Hindlimb muscle (tissue), 1 donor: ENCODE measurements at regions not wholly inside any gene's neighbourhood (a gene's known extent, or its start where the extent isn't known, plus 50 kb on each side); places are given as distances from the start of the nearest gene placed in this dataset.

Experiments used
- DNase-seq: peaks from one replicate; pipeline ENCODE4 v3.0.0-alpha.2; 2013

DNA sequence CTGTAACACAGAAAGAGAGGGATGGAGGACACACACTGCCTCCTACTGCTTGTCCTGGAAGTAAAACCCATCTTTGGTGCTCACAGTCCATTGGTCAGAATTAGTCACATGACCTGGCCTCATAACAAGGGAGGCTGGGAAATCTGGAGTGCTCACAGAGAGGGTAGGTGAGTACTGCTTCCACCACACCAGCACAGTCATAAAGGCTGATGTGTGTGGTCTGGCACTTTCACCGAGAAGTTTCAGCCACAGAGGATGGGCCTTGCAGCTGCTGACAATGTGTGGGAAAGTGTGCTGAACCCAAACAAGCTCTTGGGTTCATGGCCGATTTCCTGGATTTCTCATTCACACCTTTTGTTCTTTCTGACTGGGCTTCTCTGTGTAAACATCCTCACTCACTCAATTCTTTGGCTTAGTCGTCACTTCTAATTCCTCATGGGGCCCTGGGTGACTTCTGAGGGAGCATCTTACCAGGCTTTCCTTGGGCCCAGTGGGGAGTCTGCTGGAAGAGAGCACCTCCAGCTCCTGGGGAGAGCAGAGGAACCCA, 100.7 kb downstream of the ASB7 start:
- DNase-seq = no peak

DNA sequence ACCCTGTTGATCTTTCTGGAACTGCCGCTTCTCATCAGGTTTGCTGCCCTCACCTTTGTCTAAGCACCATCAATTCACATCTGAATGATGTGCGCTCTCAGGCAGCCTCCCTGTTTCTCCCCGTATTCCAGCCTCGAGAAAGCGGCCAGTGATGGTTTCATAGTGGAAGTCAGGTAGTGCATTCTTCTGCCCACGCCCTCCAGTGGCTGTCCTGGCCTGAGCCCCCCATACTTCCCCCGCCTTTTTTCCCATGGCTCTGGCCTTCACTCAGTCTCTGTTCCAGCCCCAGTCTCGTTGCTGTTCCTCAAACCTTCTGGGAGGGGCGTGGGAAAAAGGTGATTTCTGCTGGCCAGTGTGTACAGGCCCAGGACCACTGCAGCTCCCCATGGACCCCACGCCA, 101.3 kb downstream of the ASB7 start:
- no peak for DNase-seq

- DNase-seq = no peak
These were observed 102.1 kb downstream of the ASB7 start for GRCh38 chr15:100704281-100705055.

DNA sequence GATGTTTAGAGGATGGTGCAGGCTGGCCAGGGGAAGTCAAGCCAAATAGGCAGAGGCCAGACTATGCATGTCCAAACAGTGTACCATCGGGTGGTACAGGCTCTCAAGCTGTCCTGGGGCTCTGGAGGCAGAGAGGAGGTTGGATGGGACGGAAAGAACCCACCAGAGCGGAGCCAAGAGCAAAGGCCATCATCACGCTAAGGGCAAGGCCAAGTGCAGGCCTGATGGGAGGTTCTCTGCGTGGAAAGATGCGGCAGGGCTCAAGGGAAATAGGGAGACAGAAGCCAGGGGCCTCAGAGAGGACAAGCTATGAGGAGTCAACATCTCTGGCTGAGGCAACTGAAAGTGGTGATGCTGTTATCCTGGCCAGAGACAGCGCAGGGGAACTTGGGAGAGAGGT, 102.7 kb downstream of the ASB7 start:
- DNase-seq = no peak

DNA sequence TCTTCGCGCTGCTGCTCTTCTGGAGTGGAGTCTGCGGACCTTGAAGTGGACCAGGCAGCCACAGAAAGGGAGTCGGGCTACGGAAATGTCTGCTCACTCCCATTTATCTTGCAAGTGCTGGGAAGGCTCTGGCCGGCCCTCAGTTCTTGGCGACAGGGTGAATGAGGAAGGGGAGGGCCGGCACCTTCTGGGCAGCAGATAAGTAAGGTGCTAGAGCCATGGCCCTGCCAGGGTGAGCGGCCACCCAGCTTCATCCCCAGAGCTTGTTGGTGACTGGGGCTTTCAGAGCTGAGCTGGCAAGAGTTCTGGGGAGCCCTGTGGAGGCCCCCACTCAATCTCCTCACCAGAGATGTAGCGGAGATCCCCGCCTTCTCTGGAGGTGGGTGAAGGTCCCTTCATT, 103.5 kb downstream of the ASB7 start:
- no peak for DNase-seq

GRCh38 chr15:100707229-100707628, 104.8 kb downstream of the ASB7 start:
- no peak for DNase-seq

GRCh38 chr15:100708916-100709315, 106.5 kb downstream of the ASB7 start:
- no peak for DNase-seq

DNA sequence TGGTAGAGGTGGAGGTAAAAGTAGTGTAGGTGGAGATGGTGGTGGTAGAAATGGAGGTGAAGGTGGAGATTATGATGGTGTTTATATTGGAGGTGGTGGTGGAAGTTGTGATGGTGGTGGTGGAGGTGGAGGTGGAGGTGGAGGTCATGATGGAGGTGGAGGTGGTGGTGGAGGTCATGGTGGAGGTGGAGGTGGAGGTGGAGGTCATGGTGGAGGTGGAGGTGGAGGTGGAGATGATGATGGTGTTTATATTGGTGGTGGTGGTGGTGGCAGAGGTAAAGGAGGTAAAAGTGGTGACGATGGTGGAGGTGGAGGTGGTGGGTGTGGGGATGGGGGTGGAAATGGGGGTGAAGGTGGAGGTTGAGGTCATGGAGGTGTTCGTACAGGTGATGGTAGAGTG, 107.8 kb downstream of the ASB7 start:
- no peak for DNase-seq

GRCh38 chr15:100710744-100711515, 108.5 kb downstream of the ASB7 start:
- no peak for DNase-seq

GRCh38 chr15:100711516-100712021, 109.2 kb downstream of the ASB7 start:
- peak; percentile 66 for DNase-seq

- peak; percentile 76 for DNase-seq
These were observed 109.8 kb downstream of the ASB7 start for GRCh38 chr15:100712226-100712625.

GRCh38 chr15:100713163-100713867, 110.9 kb downstream of the ASB7 start:
- no peak for DNase-seq

GRCh38 chr15:100714034-100714748, 111.8 kb downstream of the ASB7 start:
- no peak for DNase-seq

DNA sequence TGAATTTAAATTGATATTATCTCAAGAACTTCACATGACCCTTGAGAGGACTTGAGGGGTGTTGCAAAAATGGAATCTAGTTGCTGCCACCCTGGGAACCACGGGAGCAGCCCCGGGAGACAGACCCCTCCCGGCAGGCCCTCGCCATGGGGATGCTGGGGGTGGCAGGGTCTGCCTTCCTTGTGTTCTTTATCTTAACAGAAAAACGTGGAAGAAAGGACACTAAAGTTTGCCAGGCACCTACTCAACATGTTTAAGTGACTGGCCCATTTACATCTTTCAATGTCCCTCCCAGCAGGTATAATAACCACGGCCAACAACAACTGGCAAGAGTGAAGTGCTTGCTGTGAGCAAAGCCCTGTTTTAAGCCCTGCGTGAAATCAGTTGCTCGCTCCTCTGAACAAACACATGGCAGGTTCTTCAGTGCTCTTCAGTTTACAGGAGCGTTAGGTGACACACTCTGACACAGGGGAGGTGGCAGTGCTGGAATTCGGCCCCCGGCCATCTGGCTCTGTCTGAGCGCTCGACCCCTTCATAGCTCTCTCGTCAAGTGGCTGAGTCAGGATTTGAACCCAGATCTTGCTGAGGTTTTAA, 112.5 kb downstream of the ASB7 start:
- DNase-seq = no peak

DNA sequence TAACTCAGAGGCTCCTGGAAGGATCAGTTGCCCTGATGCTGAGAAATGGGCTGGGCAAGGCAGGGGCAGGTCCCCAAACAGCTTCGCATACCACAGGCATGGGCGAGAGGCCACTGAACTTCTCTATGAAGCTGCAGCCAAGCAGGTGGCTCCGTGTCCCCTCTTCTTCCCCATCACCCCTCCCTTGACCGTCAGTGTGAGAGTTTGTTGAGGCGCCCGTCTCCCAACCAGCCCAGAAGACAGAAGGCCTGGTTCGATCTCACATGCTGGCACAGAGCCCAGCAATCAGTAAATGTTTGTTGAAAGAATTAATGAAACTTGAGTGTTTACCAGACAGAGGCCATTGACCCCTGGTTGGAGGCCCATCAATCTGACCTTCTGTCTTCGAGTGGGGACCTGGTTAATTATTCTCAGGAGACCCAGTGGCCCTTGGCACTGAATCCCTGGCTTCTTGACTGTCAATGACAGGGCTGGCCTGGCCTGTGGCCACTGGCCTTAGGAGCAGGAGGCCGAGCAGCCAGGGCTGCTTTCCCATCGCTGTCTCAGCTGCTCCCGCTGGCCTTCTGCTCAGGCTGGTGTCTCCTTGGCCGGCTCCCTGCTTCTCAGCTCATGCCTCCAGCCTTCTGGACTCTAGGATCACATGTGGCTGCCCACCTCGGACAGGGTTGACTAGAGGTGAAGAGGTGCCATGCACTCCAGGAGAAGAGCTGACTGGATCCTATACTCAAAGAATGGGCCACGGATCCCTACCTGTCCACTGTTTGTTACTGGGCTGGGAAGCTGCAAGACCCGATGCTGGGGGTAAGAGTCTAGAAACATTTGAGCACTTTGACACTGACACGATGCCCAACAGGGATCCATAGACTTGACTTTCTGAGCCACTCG, 113.4 kb downstream of the ASB7 start:
- no peak for DNase-seq

DNA sequence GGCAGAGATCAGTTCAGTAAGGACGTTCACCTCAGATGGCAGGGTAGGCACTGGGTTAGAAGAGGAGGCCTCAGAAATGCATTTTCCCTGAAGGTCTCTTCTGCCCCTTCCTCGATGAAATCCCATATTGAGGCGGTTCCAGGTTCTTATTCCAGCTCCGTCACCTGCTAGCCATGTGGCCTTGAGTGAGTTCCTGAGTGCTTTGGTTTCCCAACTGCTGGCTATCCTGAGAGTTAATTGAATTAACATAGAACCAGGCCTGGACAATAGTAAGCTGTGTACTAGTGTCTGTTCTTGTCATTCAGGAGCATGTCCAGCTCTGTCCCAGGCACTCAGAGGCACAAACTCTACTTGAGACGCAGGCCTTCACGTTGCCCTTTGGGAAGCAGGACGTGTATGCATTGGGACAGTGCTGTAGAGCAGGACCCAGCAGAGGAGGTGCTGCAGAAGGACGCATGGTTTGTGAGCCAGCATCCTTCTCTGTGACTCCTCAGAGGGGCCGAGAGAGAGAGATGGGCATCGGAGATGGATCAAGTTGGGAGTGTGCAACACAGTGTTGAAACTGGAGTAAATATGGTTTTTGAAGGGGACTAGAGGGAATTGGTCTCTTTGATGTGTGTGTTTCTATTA, 114.2 kb downstream of the ASB7 start:
- no peak for DNase-seq

- DNase-seq = no peak
These were observed 115.2 kb downstream of the ASB7 start for GRCh38 chr15:100717596-100717995.

DNA sequence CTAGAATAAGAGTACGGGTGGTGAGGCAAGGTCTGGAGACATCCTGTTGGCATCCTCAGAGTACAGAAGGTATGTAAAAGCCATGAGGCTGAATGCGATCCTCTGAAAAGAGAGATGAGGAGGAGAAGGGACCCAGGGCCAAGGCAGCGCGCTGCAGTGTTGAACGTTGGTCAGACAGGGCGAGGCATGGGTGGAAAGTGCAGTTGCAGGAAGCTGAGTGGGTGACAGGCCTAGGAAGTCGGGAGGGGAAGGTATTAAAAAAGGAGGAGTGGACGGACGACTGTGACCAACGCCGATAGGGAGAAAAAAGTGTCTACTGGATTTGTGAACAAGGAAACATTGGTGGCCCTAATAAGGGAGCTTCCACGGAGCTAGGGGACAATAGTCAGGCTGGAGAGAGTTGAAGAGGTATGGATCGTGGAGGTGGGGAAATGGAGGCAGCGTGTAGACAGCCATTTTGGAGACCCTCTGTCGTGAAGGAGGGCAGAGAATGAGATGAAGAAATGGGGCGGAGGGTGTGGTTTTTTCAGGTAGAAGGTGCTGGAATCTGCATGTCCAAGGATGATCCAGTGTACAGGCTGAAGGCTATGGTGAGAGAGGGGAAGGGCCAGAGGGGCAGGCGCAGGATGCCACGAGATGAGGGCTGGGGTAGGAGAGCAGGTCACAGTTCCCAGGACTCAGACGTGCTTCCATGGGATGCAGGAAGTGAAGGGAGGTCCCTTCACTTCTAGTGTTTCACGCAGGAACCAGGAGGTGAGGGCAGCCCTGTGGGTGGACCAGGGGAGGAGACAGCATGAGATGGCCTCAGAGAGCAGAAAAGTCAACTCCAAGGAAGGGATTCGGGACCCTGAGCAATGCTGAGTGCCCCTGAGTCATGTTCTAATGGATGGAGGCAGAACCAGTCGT, 115.9 kb downstream of the ASB7 start:
- DNase-seq = no peak

DNA sequence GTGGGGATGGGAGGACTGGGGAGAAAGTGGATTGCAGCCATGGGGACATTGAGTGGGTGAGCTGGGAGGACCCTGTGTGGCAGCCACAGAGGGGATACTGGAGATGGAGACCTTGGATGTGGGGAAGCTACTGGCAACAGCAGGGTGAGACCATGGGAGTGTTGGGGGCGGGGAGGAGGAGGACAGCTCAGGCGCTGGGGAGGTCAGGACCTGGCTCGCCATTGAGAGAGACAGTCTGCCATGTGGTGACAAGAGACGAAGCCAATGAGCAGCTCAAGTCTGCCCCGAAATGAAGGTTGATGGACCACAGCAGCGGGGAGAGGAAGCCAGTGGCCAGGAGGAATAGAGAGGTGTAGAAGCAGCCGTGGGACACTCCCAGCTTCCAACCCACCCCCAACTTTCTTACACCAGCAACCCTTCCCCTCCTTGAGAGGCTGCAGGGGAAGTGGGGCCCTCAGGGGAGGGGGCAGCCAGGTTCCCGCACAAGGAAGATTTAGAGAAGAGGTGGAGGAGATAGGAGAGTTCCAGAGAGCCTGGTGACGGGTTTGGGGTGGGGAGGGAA, 118.1 kb downstream of the ASB7 start:
- no peak for DNase-seq
